ENCODE measurements at regions not wholly inside any gene's neighbourhood (a gene's known extent, or its start where the extent isn't known, plus 50 kb on each side); places are given as distances from the start of the nearest gene placed in this dataset.

GRCh38 chr5:7976411-7977190 is 107.7 kb downstream of the MTRR start:
- Histone ChIP-seq H3K36me3 (ENCODE audit: low read depth, missing control alignments) (no peaks in the 10 kb centered on the region), H3K4me3 (no peak overlapping the region), H3K9me3 (no peaks in the 10 kb centered on the region), H3K4me1 (no peaks in the 10 kb centered on the region), H3K27me3 (no peaks in the 10 kb centered on the region), H3K27ac (no peak overlapping the region)
- DNase-seq = no peak
- TF ChIP-seq POLR2A (IDR thresholded peaks at IDR 0.05) = no peak
- no peak for TF ChIP-seq CTCF (IDR thresholded peaks at IDR 0.05)
- WGBS, 2 donors = 91 to 93% methylated on average over 5 of the region's 5 CpGs
- intact Hi-C loops (cut with DNase I; ENCODE audit: low total_unique reads) = no loop called here

- 51 to 67% methylated on average over 1 of the region's 1 CpG for WGBS, 2 donors
Observed at GRCh38 chr5:7978114-7978513, 109.2 kb downstream of the MTRR start.

GRCh38 chr5:7978991-7979390 is 110.0 kb downstream of the MTRR start:
- Histone ChIP-seq H3K27ac (no peak overlapping the region), H3K4me1 (no peaks in the 10 kb centered on the region), H3K9me3 (no peaks in the 10 kb centered on the region), H3K36me3 (ENCODE audit: low read depth, missing control alignments) (no peaks in the 10 kb centered on the region), H3K4me3 (no peak overlapping the region), H3K27me3 (no peaks in the 10 kb centered on the region)
- intact Hi-C loops (cut with DNase I; ENCODE audit: low total_unique reads) = no loop called here
- TF ChIP-seq CTCF (IDR thresholded peaks at IDR 0.05) (no peak), POLR2A (IDR thresholded peaks at IDR 0.05) (no peak)
- no peak for DNase-seq
- 75 to 89% methylated on average over 2 of the region's 2 CpGs for WGBS, 2 donors

More at GRCh38 chr5:7978114-7978513, 109.2 kb downstream of the MTRR start:
- intact Hi-C loops (cut with DNase I; ENCODE audit: low total_unique reads) = no loop called here
- Histone ChIP-seq H3K27ac (no peak overlapping the region), H3K27me3 (no peaks in the 10 kb centered on the region), H3K4me1 (no peaks in the 10 kb centered on the region), H3K4me3 (no peak overlapping the region), H3K9me3 (no peaks in the 10 kb centered on the region), H3K36me3 (ENCODE audit: low read depth, missing control alignments) (no peaks in the 10 kb centered on the region)
- no peak for DNase-seq
- TF ChIP-seq POLR2A (IDR thresholded peaks at IDR 0.05) (no peak), CTCF (IDR thresholded peaks at IDR 0.05) (no peak)

GRCh38 chr5:7980881-7981280 is 111.9 kb downstream of the MTRR start:
- intact Hi-C loops (cut with DNase I; ENCODE audit: low total_unique reads) = no loop called here
- Histone ChIP-seq H3K36me3 (ENCODE audit: low read depth, missing control alignments) (no peaks in the 10 kb centered on the region), H3K27me3 (no peaks in the 10 kb centered on the region), H3K4me3 (no peak overlapping the region), H3K4me1 (no peaks in the 10 kb centered on the region), H3K27ac (no peak overlapping the region), H3K9me3 (no peaks in the 10 kb centered on the region)
- TF ChIP-seq POLR2A (IDR thresholded peaks at IDR 0.05) = no peak
- WGBS, 2 donors = 87 to 90% methylated on average over 1 of the region's 1 CpG
- no peak for DNase-seq

GRCh38 chr5:7983433-7983832 is 114.5 kb downstream of the MTRR start:
- 81 to 83% methylated on average over 3 to 18 of the region's 18 CpGs for WGBS, 2 donors
- Histone ChIP-seq H3K4me3 (no peak overlapping the region), H3K27ac (no peak overlapping the region), H3K4me1 (no peaks in the 10 kb centered on the region), H3K36me3 (ENCODE audit: low read depth, missing control alignments) (no peaks in the 10 kb centered on the region), H3K27me3 (no peaks in the 10 kb centered on the region), H3K9me3 (no peaks in the 10 kb centered on the region)
- TF ChIP-seq CTCF (IDR thresholded peaks at IDR 0.05) (no peak), POLR2A (IDR thresholded peaks at IDR 0.05) (no peak)
- DNase-seq = no peak
- intact Hi-C loops (cut with DNase I; ENCODE audit: low total_unique reads) = no loop called here
